HL-60/S4 treated with phorbol 12-myristate 13-acetate at 8.2 ng/mL for 4 days and 3 days (cell line): ENCODE measurements at regions not wholly inside any gene's neighbourhood (a gene's known extent, or its start where the extent isn't known, plus 50 kb on each side); places are given as distances from the start of the nearest gene placed in this dataset.
"Not testable (repeated sequence)": the region's sequence is repeated elsewhere in the genome, so short reads cannot be mapped to it uniquely, and the experiment has no call there.

ENCODE experiments used
- in situ Hi-C: fragments of 300-500 bp; cut with MboI; formaldehyde crosslinking; loops from 2 replicates; pipeline ENCODE4 v1.15.0; 2022; ENCODE audit warnings: low sequenced_read_pairs

- in situ Hi-C loops, result no loop called here
Measured at GRCh38 chr2:78681386-78681785, 344.1 kb upstream of the REG3G start.

- in situ Hi-C loops, result no loop called here
Measured at GRCh38 chr2:78682781-78683180, 342.7 kb upstream of the REG3G start.

- in situ Hi-C loops, result no loop called here
Measured at GRCh38 chr2:78686625-78687153, 338.8 kb upstream of the REG3G start.

- in situ Hi-C loops, result no loop called here
Measured at GRCh38 chr2:78699696-78700095, 325.8 kb upstream of the REG3G start.

GRCh38 chr2:78701546-78701945 is 324.0 kb upstream of the REG3G start:
- in situ Hi-C loops, result no loop called here

GRCh38 chr2:78707776-78708386 is 317.6 kb upstream of the REG3G start:
- in situ Hi-C loops, result no loop called here

- in situ Hi-C loops, result no loop called here
Measured at GRCh38 chr2:78710632-78711375, 314.7 kb upstream of the REG3G start.

GRCh38 chr2:78715293-78715692 is 310.2 kb upstream of the REG3G start:
- in situ Hi-C loops, result no loop called here

- in situ Hi-C loops, result no loop called here
Measured at GRCh38 chr2:78718024-78718423, 307.5 kb upstream of the REG3G start.

- in situ Hi-C loops, result no loop called here
Measured at GRCh38 chr2:78718473-78718872, 307.0 kb upstream of the REG3G start.

GRCh38 chr2:78721355-78722033 is 304.0 kb upstream of the REG3G start:
- in situ Hi-C loops, result no loop called here

GRCh38 chr2:78734221-78734620 is 291.3 kb upstream of the REG3G start:
- in situ Hi-C loops, result no loop called here

GRCh38 chr2:78739282-78739681 is 286.2 kb upstream of the REG3G start:
- in situ Hi-C loops, result no loop called here

GRCh38 chr2:78749638-78750037 is 275.9 kb upstream of the REG3G start:
- in situ Hi-C loops, result no loop called here

GRCh38 chr2:78750219-78750618 is 275.3 kb upstream of the REG3G start:
- in situ Hi-C loops, result no loop called here

GRCh38 chr2:78754930-78755329 is 270.6 kb upstream of the REG3G start:
- in situ Hi-C loops, result no loop called here

- in situ Hi-C loops, result no loop called here
Measured at GRCh38 chr2:78757191-78757590, 268.3 kb upstream of the REG3G start.

- in situ Hi-C loops, result no loop called here
Measured at GRCh38 chr2:78757640-78758039, 267.9 kb upstream of the REG3G start.

- in situ Hi-C loops, result not testable (repeated sequence)
Measured at GRCh38 chr2:78758765-78759164, 266.7 kb upstream of the REG3G start.

GRCh38 chr2:78766459-78766858 is 259.0 kb upstream of the REG3G start:
- in situ Hi-C loops, result no loop called here

- in situ Hi-C loops, result no loop called here
Measured at GRCh38 chr2:78768016-78768415, 257.5 kb upstream of the REG3G start.

GRCh38 chr2:78775291-78775690 is 250.2 kb upstream of the REG3G start:
- in situ Hi-C loops, result no loop called here
